CMK (cell line): ENCODE measurements at regions not wholly inside any gene's neighbourhood (a gene's known extent, or its start where the extent isn't known, plus 50 kb on each side); places are given as distances from the start of the nearest gene placed in this dataset.
A peak's percentile ranks its signal among the peaks of the same experiment; 100 is the strongest.
"Not testable (repeated sequence)": the region's sequence is repeated elsewhere in the genome, so short reads cannot be mapped to it uniquely, and the experiment has no call there.

ENCODE experiments used
- DNase-seq: peaks from one replicate; pipeline ENCODE4 v3.0.0-alpha.2; 2010; ENCODE audit warnings: low read depth

DNA sequence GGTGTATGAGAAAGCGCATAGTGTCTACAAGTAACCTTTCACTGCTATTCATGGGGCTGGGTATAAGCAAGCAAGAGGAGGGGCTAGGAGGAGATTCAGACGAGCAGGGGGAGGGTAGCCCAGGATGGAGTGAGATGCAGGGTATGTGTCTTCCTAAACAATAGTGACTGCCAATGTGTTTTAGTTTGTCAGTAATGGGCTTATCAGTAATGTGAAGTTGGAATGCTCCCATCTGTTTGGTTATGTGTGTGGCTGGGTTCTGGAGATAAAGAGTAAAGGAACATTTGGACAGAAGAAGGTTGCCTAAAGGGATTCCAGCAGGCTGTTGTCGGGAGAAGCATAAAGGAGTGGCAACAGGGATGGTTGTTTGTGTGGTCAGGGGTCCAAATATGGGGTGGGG, 62.7 kb upstream of the EZR start:
- DNase-seq = not testable (repeated sequence)

DNA sequence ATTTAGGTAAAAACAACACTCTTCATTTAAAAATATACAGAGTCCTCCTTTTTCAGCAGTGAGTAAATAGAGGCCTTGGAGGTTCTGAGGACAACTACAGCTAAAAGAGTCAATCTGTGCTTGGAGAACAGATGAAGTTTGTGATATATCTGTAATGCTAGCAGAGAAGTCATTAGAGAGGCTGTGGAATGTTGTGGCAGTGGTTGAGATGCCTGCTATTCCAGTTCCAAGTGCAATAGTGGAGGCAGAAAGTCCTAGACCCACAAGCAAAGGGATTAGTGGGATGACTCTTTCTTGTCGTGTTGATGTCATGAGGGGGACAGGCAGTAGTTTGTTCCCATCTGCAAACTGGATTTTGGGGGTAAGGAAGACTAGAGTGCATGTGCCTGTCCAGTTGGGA, 62.1 kb upstream of the EZR start:
- not testable (repeated sequence) for DNase-seq

DNA sequence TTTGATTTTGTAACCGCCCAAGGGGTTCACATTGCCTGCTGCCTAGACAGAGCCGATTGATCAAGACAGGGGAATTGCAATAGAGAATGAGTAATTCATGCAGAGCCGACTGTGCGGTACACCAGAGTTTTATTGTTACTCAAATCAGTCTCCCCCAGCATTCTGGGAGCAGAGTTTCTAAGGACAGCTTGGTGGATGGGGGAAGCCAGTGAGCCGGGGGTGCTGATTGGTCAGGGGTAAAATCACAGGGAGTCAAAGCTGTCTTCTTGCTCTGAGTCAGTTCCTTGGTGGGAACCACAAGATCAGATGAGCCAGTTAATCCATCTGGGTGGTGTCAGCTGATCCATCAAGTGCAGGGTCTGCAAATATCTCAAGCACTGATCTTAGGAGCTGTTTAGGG, 60.0 kb upstream of the EZR start:
- DNase-seq = no peak

DNA sequence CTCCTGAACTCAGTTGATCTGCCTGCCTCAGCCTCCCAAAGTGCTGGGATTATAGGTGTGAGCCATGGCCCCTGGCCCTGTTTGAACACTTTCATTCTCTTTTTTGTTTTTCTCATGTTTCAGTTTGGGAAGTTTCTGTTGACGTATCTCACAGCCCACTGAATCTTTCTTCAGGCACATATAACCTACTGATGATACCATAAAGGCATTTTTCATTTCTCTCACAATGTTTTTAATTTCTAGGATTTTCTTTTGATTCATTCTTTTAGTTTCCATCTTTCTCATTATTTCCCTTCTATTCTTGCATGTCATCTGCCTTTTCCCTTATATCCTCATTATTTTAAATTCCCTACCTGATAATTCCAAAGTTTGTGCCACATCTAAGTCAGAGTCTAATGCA, 58.5 kb upstream of the EZR start:
- no peak for DNase-seq

DNA sequence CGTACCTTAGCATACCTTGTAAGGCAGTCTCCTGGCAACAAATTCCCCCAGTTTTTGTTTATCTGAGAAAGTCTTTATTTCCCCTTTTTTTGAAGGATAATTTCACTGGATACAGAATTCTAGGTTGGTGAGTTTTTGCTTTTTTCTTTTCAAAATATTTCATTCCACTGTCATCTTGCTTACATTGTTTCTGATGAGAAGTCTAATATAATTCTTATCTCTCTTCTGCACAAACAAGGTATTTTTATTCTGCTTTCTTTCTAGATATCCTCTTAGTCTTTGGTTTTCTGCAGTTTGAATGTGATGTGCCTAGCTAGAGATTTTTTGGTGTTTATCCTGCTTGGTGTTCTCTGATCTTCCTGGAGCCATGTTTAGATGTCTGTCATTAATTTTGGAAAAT, 57.7 kb upstream of the EZR start:
- DNase-seq = no peak

DNA sequence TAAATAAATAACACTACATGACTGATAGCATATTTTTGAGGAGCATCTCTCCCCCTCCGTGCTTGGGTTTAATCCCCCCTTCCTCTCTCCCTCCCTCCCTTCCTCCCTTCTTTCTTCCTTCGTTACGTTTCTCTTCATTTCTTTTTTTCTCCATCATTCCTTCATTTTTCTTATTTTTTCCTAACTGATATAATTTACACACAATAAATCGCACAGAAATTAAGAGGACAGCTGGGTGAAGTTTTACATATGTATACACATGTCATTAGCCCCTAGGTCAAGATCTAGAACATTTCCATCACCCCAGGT, 51.4 kb upstream of the EZR start:
- no peak for DNase-seq

DNA sequence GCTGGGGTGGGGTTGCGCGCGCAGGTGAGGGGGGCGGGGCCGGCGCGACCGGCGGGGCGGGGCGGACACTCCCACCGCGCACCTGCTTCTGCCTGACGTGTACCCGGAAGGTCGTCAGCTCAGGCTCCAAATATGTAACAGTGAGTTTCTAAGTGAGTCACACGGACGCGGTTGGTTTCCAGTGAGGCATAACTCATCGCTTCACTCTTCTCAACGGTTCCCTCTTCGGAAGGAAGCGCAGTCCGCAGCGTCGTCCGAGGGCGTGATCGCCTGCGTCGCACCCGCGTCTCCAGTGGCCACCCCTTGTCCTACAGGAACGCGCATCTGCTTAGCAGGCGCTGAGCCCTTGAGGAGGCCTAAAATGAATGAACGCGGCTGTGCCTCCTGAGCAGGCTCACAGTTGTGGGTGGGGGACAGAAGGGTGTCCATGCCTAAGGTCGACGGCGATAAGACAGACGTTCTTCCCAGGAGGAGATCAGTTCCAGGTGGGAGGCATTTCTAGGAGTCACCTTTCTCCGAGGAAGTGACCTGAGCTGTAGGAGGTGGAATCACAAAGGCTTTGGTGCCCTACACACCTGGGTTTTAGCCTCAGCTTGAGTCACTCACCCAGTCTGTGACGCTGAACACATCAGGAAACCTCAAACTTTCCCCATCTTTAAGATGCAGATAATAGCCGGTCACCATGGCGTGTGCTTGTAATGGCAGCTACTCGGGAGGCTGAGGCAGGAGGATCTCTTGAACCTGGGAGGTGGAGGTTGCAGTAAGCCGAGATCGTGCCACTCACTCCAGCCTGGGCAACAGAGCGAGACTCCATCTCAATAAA, 50.9 kb upstream of the EZR start:
- DNase-seq = peak; percentile 65

DNA sequence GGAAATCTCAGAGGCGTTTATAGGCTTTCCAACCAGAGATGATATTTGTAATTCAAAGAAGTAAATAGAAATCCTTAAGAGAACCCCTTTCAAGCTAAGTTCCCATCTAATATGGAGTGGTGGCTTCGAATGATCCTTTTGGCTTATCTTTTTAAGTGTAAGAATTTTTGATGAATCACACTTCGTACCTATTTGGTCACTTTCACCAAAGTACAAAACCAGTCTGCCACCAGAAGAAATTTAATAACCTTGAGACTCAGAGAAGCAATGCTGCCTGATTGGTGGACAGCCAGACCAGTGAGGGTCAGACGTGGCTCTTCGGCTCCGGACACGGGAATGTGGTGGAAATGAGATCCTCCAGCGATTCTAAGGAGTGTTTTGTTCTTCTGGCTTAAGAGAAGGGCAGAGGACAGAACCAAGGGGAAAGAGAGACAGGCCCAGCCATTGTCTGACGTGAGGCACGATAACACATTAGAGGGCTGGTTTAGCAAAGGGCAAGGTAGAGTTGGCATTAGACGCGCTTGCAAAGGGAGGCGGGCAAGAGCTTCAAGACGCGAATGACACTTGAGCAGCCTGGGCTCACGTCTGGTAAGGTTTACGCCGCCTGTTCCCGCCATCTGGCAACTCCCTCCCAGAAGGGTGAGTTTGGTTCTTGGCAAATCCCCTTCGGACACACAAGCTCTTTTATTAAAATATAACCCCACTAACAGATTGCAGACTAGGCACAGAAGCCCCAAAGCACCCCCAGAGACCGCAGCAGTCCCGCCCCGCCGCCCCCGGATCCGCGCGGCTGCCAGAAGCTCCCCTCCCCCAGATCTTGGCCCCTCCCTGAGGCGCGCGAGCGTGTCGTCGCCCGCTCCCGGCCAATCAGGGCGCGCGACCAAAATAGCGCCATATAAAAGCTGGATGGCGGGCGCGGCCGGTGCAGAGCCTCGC, 50.0 kb upstream of the EZR start:
- no peak for DNase-seq
